ENCODE measurements at regions not wholly inside any gene's neighbourhood (a gene's known extent, or its start where the extent isn't known, plus 50 kb on each side); places are given as distances from the start of the nearest gene placed in this dataset.

- no peak overlapping the region for H3K4me3 ChIP-seq (ENCODE audit: control insufficient read depth, low read depth, low read length)
- TF ChIP-seq CTCF (IDR thresholded peaks at IDR 0.05; ENCODE audit: control insufficient read depth, insufficient read depth, low read depth, low read length, missing control alignments) = no peak
- DNase-seq (ENCODE audit: low read depth) = no peak
Observed at GRCh38 chr14:35963209-35963608, 137.1 kb downstream of the BRMS1L start.

- no peak for DNase-seq (ENCODE audit: low read depth)
- no peak overlapping the region for H3K4me3 ChIP-seq (ENCODE audit: control insufficient read depth, low read depth, low read length)
- TF ChIP-seq CTCF (IDR thresholded peaks at IDR 0.05; ENCODE audit: control insufficient read depth, insufficient read depth, low read depth, low read length, missing control alignments) = no peak
Observed at GRCh38 chr14:35961697-35962274, 135.6 kb downstream of the BRMS1L start.

GRCh38 chr14:35959835-35960234 lies 133.7 kb downstream of the BRMS1L start:
- H3K4me3 ChIP-seq (ENCODE audit: control insufficient read depth, low read depth, low read length) = no peak overlapping the region
- no peak for DNase-seq (ENCODE audit: low read depth)
- TF ChIP-seq CTCF (IDR thresholded peaks at IDR 0.05; ENCODE audit: control insufficient read depth, insufficient read depth, low read depth, low read length, missing control alignments) = no peak

GRCh38 chr14:35958499-35958898 lies 132.4 kb downstream of the BRMS1L start:
- no peak for DNase-seq (ENCODE audit: low read depth)
- TF ChIP-seq CTCF (IDR thresholded peaks at IDR 0.05; ENCODE audit: control insufficient read depth, insufficient read depth, low read depth, low read length, missing control alignments) = no peak
- H3K4me3 ChIP-seq (ENCODE audit: control insufficient read depth, low read depth, low read length) = no peak overlapping the region

GRCh38 chr14:35956376-35957085 lies 130.4 kb downstream of the BRMS1L start:
- no peak for TF ChIP-seq CTCF (IDR thresholded peaks at IDR 0.05; ENCODE audit: control insufficient read depth, insufficient read depth, low read depth, low read length, missing control alignments)
- no peak overlapping the region for H3K4me3 ChIP-seq (ENCODE audit: control insufficient read depth, low read depth, low read length)
- DNase-seq (ENCODE audit: low read depth) = no peak

GRCh38 chr14:35952584-35952983 lies 126.4 kb downstream of the BRMS1L start:
- TF ChIP-seq CTCF (IDR thresholded peaks at IDR 0.05; ENCODE audit: control insufficient read depth, insufficient read depth, low read depth, low read length, missing control alignments) = no peak
- no peak overlapping the region for H3K4me3 ChIP-seq (ENCODE audit: control insufficient read depth, low read depth, low read length)
- DNase-seq (ENCODE audit: low read depth) = no peak

All from AG09309 (cell line).